HFFc6 (cell line): ENCODE measurements at regions not wholly inside any gene's neighbourhood (a gene's known extent, or its start where the extent isn't known, plus 50 kb on each side); places are given as distances from the start of the nearest gene placed in this dataset.

Experiments used
- DNase-seq: peaks from one replicate; pipeline ENCODE4 v3.0.0-alpha.2; 2018
- H3K27ac Mint-ChIP-seq: 2 replicates; pipeline ENCODE4 v1.8.0; 2020; ENCODE audit warnings: mild to moderate bottlenecking, mixed read lengths
- H3K27me3 Mint-ChIP-seq: 2 replicates; pipeline ENCODE4 v1.8.0; 2021; ENCODE audit warnings: mild to moderate bottlenecking, moderate library complexity, mixed read lengths; ENCODE audit not compliant: insufficient read depth
- H3K36me3 Mint-ChIP-seq: 2 replicates; pipeline ENCODE4 v1.8.0; 2021; ENCODE audit warnings: low read depth, mixed read lengths
- H3K4me1 Mint-ChIP-seq: 2 replicates; pipeline ENCODE4 v1.8.0; 2020; ENCODE audit warnings: low read depth, mixed read lengths
- H3K4me3 Mint-ChIP-seq: 2 replicates; pipeline ENCODE4 v1.8.0; 2020; ENCODE audit warnings: mild to moderate bottlenecking, moderate library complexity, mixed read lengths
- H3K9me3 Mint-ChIP-seq: 2 replicates; pipeline ENCODE4 v1.8.0; 2020; ENCODE audit warnings: mild to moderate bottlenecking, mixed read lengths
- TF ChIP-seq, protein P1 (sequence below): fragments of 200-600 bp; sonication (generic); IDR thresholded peaks from 2 replicates; pipeline ENCODE4 v1.5.0; 2021; ENCODE audit warnings: antibody characterized with exemption, mild to moderate bottlenecking

DNA sequence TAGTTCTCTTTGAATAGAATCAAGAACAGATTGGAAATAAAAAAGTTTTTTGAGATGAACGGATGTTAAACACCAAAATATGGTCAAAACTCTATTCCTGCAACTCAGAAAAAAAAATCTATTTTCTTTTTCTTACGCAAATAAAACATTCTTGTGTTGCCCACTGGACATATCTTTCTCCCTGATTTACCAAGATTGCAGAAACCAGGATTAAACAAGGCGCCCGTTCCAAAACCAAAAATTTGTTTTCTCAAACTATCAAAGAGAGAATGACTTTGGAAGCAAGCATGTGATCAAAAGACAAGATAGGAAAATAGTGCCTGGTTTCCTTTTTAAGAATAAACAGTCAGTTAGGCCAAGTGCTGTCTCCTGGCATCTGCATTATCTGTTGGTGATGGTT is 273.1 kb downstream of the CLIC5 start:
- H3K4me3 Mint-ChIP-seq: no peak overlapping the region
- peaks cover 12% of the 10 kb centered on the region; the same call in 1 of the 2 replicates for H3K27me3 Mint-ChIP-seq
- H3K4me1 Mint-ChIP-seq: peaks cover 22% of the 10 kb centered on the region
- DNase-seq: no peak
- H3K36me3 Mint-ChIP-seq: peaks cover 2% of the 10 kb centered on the region; the same call in 1 of the 2 replicates
- peaks cover 1% of the 10 kb centered on the region for H3K9me3 Mint-ChIP-seq
- no peak overlapping the region for H3K27ac Mint-ChIP-seq
- TF ChIP-seq, protein P1, sequence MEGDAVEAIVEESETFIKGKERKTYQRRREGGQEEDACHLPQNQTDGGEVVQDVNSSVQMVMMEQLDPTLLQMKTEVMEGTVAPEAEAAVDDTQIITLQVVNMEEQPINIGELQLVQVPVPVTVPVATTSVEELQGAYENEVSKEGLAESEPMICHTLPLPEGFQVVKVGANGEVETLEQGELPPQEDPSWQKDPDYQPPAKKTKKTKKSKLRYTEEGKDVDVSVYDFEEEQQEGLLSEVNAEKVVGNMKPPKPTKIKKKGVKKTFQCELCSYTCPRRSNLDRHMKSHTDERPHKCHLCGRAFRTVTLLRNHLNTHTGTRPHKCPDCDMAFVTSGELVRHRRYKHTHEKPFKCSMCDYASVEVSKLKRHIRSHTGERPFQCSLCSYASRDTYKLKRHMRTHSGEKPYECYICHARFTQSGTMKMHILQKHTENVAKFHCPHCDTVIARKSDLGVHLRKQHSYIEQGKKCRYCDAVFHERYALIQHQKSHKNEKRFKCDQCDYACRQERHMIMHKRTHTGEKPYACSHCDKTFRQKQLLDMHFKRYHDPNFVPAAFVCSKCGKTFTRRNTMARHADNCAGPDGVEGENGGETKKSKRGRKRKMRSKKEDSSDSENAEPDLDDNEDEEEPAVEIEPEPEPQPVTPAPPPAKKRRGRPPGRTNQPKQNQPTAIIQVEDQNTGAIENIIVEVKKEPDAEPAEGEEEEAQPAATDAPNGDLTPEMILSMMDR: no peak

DNA sequence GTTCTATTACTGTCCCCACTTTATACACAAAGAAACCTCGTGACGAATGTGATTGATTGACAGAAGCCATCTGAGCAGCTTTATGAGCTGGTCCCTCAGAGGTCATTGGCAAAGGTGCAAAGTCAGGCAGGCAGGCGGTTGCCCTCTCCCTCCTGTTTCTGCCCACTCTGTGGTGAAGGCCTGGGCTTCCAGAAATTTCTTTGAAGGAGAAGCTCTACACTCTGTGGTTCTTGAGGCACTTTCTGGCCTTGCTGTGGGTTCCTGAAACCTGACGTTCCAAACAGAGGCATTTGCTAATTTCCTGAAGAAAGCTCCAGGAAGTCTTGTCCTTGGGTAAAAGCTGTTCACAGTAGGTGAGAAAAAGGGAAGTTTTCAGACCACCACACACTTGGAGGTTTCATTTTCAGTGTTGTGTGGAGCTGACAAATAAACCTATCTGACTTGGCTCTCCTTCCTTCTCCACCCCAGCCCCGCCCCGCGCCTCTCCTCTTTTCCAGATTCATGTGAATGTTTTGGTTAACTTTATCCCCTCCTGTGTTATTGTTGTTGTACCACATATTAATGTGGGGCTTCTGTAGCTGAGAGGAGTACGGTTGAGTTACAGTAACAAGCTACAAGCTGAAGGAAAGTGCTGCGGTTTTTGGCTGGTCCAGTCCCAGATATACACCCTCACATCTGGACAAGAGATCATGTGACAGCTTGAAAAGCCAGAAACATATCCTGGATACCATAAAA is 274.1 kb downstream of the CLIC5 start:
- Mint-ChIP-seq H3K9me3 (no peaks in the 10 kb centered on the region), H3K36me3 (no peaks in the 10 kb centered on the region), H3K27me3 (peaks cover 8% of the 10 kb centered on the region; the same call in 1 of the 2 replicates), H3K4me1 (peaks cover 22% of the 10 kb centered on the region), H3K27ac (no peak overlapping the region), H3K4me3 (no peak overlapping the region)
- TF ChIP-seq, protein P1: no peak
- DNase-seq: no peak

DNA sequence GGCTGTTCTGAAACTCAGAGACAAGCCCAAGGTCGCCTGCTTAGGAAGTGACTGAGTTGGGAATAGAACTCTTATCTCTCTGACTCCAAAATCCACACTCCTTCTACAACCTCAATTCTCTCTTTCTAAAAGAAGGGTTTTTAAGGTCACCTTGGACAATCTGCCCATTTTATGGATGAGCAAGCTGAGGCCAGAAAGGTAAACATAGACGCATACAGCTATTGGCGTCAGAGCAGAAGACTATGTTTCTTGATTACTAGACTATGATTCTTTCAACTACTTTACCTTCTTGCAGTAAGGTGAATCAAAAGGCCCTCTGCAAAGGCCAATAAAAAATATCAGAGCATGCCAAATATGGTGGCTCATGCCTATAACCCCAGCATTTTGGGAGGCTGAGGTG is 276.6 kb downstream of the CLIC5 start:
- H3K4me3 Mint-ChIP-seq: no peak overlapping the region
- peaks cover 15% of the 10 kb centered on the region; the same call in 1 of the 2 replicates for H3K4me1 Mint-ChIP-seq
- H3K9me3 Mint-ChIP-seq: no peaks in the 10 kb centered on the region
- DNase-seq: no peak
- no peak overlapping the region for H3K27ac Mint-ChIP-seq
- TF ChIP-seq, protein P1: no peak
- no peaks in the 10 kb centered on the region for H3K36me3 Mint-ChIP-seq
- H3K27me3 Mint-ChIP-seq: peaks cover 7% of the 10 kb centered on the region; the same call in 1 of the 2 replicates

DNA sequence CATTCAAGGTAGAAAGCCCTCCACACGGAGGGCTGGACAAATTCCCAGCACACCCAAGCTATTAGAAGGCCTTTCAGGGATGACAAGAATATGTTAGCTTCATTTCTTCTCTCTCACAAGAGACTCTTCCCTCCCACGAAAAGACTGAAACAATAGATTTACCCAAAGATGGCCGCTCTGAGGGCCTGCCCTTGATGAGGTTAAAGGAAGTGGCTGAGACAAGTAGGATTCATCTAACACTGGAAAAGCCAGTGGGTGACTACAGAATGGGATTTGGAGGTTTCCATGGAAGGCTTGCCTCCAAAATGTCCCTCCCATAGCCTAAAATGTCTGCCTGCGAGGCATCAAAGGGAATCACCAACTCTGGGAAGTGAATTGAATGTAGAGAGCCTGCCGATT is 277.6 kb downstream of the CLIC5 start:
- H3K9me3 Mint-ChIP-seq: no peaks in the 10 kb centered on the region
- peaks cover 12% of the 10 kb centered on the region; the same call in 1 of the 2 replicates for H3K4me1 Mint-ChIP-seq
- no peak overlapping the region; the same call in 1 of the 2 replicates for H3K4me3 Mint-ChIP-seq
- H3K36me3 Mint-ChIP-seq: no peaks in the 10 kb centered on the region
- DNase-seq: no peak
- TF ChIP-seq, protein P1: no peak
- no peak overlapping the region for H3K27ac Mint-ChIP-seq
- peaks cover 7% of the 10 kb centered on the region; the same call in 1 of the 2 replicates for H3K27me3 Mint-ChIP-seq

DNA sequence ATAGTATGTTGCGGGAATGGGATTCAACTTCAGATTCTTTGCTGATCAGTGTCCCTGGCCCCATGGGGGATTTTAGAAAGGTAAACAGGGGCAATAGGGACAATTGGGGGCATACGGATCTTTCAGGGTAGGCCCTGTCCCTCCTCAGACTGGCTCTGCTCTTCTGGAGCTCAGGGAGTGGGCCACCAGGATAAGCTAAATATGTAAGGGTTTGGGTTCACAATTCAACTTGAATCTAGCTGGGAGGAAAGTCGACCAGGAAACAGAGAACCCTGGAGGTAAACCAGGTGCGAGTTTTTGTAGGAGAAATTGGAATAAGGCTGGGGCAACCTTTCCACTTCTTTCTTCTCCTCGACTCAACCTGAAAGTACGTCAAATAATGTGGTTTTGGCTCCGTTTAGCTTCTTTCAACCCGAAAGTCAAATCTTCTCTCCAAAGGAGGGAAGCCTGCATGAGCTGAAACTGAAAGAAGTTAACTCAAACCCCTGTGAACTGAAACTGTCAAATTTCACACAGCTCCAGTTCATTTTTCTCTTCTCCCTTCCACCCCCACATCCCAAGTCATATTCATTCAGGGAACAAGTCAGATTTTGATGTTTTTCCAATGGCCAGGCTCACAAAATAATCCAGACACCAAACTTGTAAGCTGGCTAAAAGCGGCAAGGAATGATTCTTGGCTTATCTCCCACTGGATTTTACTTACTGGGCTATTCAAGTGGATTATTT is 278.2 kb downstream of the CLIC5 start:
- peaks cover 9% of the 10 kb centered on the region; the same call in 1 of the 2 replicates for H3K4me1 Mint-ChIP-seq
- TF ChIP-seq, protein P1: no peak
- no peak for DNase-seq
- H3K36me3 Mint-ChIP-seq: no peaks in the 10 kb centered on the region
- H3K4me3 Mint-ChIP-seq: peak overlapping the region; percentile 4; the same call in 1 of the 2 replicates
- H3K9me3 Mint-ChIP-seq: no peaks in the 10 kb centered on the region
- H3K27me3 Mint-ChIP-seq: peaks cover 7% of the 10 kb centered on the region
- H3K27ac Mint-ChIP-seq: no peak overlapping the region
